ENCODE measurements at regions not wholly inside any gene's neighbourhood (a gene's known extent, or its start where the extent isn't known, plus 50 kb on each side); places are given as distances from the start of the nearest gene placed in this dataset.

GRCh38 chr18:78679031-78679430, 300.6 kb upstream of the SALL3 start:
- H3K4me2 ChIP-seq (ENCODE audit: low read length): no peak overlapping the region
- TF ChIP-seq EZH2phosphoT487 (IDR thresholded peaks at IDR 0.05; ENCODE audit: low read depth): no peak
- TF ChIP-seq, protein P1, sequence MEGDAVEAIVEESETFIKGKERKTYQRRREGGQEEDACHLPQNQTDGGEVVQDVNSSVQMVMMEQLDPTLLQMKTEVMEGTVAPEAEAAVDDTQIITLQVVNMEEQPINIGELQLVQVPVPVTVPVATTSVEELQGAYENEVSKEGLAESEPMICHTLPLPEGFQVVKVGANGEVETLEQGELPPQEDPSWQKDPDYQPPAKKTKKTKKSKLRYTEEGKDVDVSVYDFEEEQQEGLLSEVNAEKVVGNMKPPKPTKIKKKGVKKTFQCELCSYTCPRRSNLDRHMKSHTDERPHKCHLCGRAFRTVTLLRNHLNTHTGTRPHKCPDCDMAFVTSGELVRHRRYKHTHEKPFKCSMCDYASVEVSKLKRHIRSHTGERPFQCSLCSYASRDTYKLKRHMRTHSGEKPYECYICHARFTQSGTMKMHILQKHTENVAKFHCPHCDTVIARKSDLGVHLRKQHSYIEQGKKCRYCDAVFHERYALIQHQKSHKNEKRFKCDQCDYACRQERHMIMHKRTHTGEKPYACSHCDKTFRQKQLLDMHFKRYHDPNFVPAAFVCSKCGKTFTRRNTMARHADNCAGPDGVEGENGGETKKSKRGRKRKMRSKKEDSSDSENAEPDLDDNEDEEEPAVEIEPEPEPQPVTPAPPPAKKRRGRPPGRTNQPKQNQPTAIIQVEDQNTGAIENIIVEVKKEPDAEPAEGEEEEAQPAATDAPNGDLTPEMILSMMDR (IDR thresholded peaks at IDR 0.05; ENCODE audit: low read depth, low read length): no peak
- no peak overlapping the region for H3K9ac ChIP-seq (ENCODE audit: low read length)
- H3K27ac ChIP-seq (ENCODE audit: low read length): no peak overlapping the region
- H3K27me3 ChIP-seq (ENCODE audit: low read depth, low read length): no peaks in the 10 kb centered on the region
- H3K79me2 ChIP-seq (ENCODE audit: low read length): no peaks in the 10 kb centered on the region
- H3K4me3 ChIP-seq (ENCODE audit: low read length): no peak overlapping the region
- peaks cover 11% of the 10 kb centered on the region; the same call in 1 of the 2 replicates for H3K9me3 ChIP-seq (ENCODE audit: insufficient read depth, low read length)
- no peaks in the 10 kb centered on the region for H3K36me3 ChIP-seq (replicated peaks; ENCODE audit: low read depth, low read length)
- H2AFZ ChIP-seq (ENCODE audit: low read depth, low read length): no peak overlapping the region
- H4K20me1 ChIP-seq (ENCODE audit: insufficient read depth, low read length): no peaks in the 10 kb centered on the region
- no peaks in the 10 kb centered on the region for H3K4me1 ChIP-seq (ENCODE audit: low read length)

DNA sequence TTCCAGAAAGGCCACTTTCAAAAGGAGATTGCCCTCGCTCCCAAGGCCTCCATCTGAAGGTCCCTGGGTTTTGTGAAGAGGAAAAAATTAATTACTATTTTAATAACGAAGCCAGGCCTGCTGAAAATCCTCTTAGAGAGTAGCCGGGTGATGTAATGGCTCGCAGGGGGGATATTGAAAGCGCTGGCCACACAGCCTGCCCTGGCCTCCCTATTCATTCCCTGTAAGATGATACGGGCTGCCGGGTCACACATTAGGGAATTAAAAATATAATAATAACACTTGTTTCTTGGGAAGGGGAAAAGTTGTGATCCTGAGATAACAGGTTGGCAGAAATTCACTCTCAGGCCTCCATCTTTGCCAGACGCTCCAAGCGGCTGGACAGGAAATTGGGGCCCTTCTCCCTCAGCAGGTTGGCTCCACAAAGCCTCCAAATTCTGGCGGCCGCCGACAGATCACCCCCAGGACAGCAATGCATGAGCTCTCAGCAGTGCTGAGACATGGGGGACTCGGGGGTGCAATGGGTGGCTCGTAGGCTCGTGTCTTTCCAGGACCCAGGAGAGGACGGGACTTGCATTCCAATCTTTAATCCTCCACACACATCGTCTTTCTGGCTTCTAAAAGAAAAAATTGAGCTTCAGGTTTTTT, 299.9 kb upstream of the SALL3 start:
- Histone ChIP-seq H3K79me2 (ENCODE audit: low read length) (no peaks in the 10 kb centered on the region), H3K4me3 (ENCODE audit: low read length) (no peak overlapping the region), H3K27me3 (ENCODE audit: low read depth, low read length) (no peaks in the 10 kb centered on the region), H3K36me3 (replicated peaks; ENCODE audit: low read depth, low read length) (no peaks in the 10 kb centered on the region), H3K9ac (ENCODE audit: low read length) (no peak overlapping the region), H4K20me1 (ENCODE audit: insufficient read depth, low read length) (no peaks in the 10 kb centered on the region), H3K9me3 (ENCODE audit: insufficient read depth, low read length) (peaks cover 11% of the 10 kb centered on the region; the same call in 1 of the 2 replicates), H3K27ac (ENCODE audit: low read length) (no peak overlapping the region), H2AFZ (ENCODE audit: low read depth, low read length) (no peak overlapping the region), H3K4me2 (ENCODE audit: low read length) (no peak overlapping the region), H3K4me1 (ENCODE audit: low read length) (no peaks in the 10 kb centered on the region)
- no peak for TF ChIP-seq EZH2phosphoT487 (IDR thresholded peaks at IDR 0.05; ENCODE audit: low read depth)
- TF ChIP-seq, protein P1 (IDR thresholded peaks at IDR 0.05; ENCODE audit: low read depth, low read length): no peak

- Histone ChIP-seq H4K20me1 (ENCODE audit: insufficient read depth, low read length) (no peaks in the 10 kb centered on the region), H3K27ac (ENCODE audit: low read length) (no peak overlapping the region), H3K9me3 (ENCODE audit: insufficient read depth, low read length) (peaks cover 5% of the 10 kb centered on the region; the same call in 1 of the 2 replicates), H2AFZ (ENCODE audit: low read depth, low read length) (no peak overlapping the region), H3K4me1 (ENCODE audit: low read length) (no peaks in the 10 kb centered on the region), H3K4me3 (ENCODE audit: low read length) (no peak overlapping the region), H3K4me2 (ENCODE audit: low read length) (no peak overlapping the region), H3K9ac (ENCODE audit: low read length) (no peak overlapping the region), H3K79me2 (ENCODE audit: low read length) (no peaks in the 10 kb centered on the region), H3K36me3 (replicated peaks; ENCODE audit: low read depth, low read length) (no peaks in the 10 kb centered on the region), H3K27me3 (ENCODE audit: low read depth, low read length) (no peaks in the 10 kb centered on the region)
- TF ChIP-seq, protein P1 (IDR thresholded peaks at IDR 0.05; ENCODE audit: low read depth, low read length): no peak
- no peak for TF ChIP-seq EZH2phosphoT487 (IDR thresholded peaks at IDR 0.05; ENCODE audit: low read depth)
These were observed 298.2 kb upstream of the SALL3 start for GRCh38 chr18:78681396-78681795.

DNA sequence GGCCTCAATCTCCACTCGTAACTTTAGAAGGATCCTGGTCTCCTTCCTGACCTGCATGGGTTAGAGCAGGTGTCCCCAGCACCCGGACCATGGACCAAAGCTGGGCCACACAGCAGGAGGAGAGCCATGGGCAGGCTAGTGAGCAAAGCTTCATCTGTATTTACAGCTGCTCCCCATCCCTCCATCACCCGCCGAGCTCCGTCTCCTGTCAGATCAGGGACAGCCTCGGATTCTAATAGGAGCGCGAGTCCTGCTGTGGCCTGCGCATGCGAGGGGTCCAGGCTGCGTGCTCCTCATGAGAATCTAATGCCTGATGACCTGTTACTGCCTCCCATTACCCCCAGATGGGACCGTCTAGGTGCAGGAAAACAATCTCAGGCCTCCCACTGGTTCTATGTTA, 297.7 kb upstream of the SALL3 start:
- H3K4me1 ChIP-seq (ENCODE audit: low read length): no peaks in the 10 kb centered on the region
- no peaks in the 10 kb centered on the region for H3K36me3 ChIP-seq (replicated peaks; ENCODE audit: low read depth, low read length)
- no peak overlapping the region for H3K27ac ChIP-seq (ENCODE audit: low read length)
- H3K9ac ChIP-seq (ENCODE audit: low read length): no peak overlapping the region
- H3K4me2 ChIP-seq (ENCODE audit: low read length): no peak overlapping the region
- no peak overlapping the region for H2AFZ ChIP-seq (ENCODE audit: low read depth, low read length)
- H3K79me2 ChIP-seq (ENCODE audit: low read length): no peaks in the 10 kb centered on the region
- TF ChIP-seq, protein P1 (IDR thresholded peaks at IDR 0.05; ENCODE audit: low read depth, low read length): no peak
- TF ChIP-seq EZH2phosphoT487 (IDR thresholded peaks at IDR 0.05; ENCODE audit: low read depth): no peak
- no peak overlapping the region for H3K4me3 ChIP-seq (ENCODE audit: low read length)
- H4K20me1 ChIP-seq (ENCODE audit: insufficient read depth, low read length): no peaks in the 10 kb centered on the region
- no peaks in the 10 kb centered on the region for H3K9me3 ChIP-seq (ENCODE audit: insufficient read depth, low read length)
- H3K27me3 ChIP-seq (ENCODE audit: low read depth, low read length): no peaks in the 10 kb centered on the region
